ENCODE measurements at regions not wholly inside any gene's neighbourhood (a gene's known extent, or its start where the extent isn't known, plus 50 kb on each side); places are given as distances from the start of the nearest gene placed in this dataset.

- H3K4me3 ChIP-seq (ENCODE audit: low read depth, low read length) = no peak overlapping the region
- no peak for TF ChIP-seq CTCF (IDR thresholded peaks at IDR 0.05; ENCODE audit: low read depth, low read length)
Measured at GRCh38 chr4:153113061-153113837, 91.0 kb upstream of the TRIM2 start.

GRCh38 chr4:153113838-153114105, 90.5 kb upstream of the TRIM2 start:
- no peak for TF ChIP-seq CTCF (IDR thresholded peaks at IDR 0.05; ENCODE audit: low read depth, low read length)
- H3K4me3 ChIP-seq (ENCODE audit: low read depth, low read length) = no peak overlapping the region

GRCh38 chr4:153114771-153115321, 89.4 kb upstream of the TRIM2 start:
- no peak for TF ChIP-seq CTCF (IDR thresholded peaks at IDR 0.05; ENCODE audit: low read depth, low read length)
- H3K4me3 ChIP-seq (ENCODE audit: low read depth, low read length) = no peak overlapping the region

- no peak for TF ChIP-seq CTCF (IDR thresholded peaks at IDR 0.05; ENCODE audit: low read depth, low read length)
- H3K4me3 ChIP-seq (ENCODE audit: low read depth, low read length) = peak overlapping the region; percentile 5; the same call in 1 of the 2 replicates
Measured at GRCh38 chr4:153115322-153116290, 88.6 kb upstream of the TRIM2 start.

GRCh38 chr4:153116291-153116680, 88.0 kb upstream of the TRIM2 start:
- TF ChIP-seq CTCF (IDR thresholded peaks at IDR 0.05; ENCODE audit: low read depth, low read length) = no peak
- no peak overlapping the region for H3K4me3 ChIP-seq (ENCODE audit: low read depth, low read length)

- TF ChIP-seq CTCF (IDR thresholded peaks at IDR 0.05; ENCODE audit: low read depth, low read length) = no peak
- H3K4me3 ChIP-seq (ENCODE audit: low read depth, low read length) = no peak overlapping the region
Measured at GRCh38 chr4:153116801-153117200, 87.4 kb upstream of the TRIM2 start.

- no peak overlapping the region for H3K4me3 ChIP-seq (ENCODE audit: low read depth, low read length)
- TF ChIP-seq CTCF (IDR thresholded peaks at IDR 0.05; ENCODE audit: low read depth, low read length) = no peak
Measured at GRCh38 chr4:153117554-153117953, 86.7 kb upstream of the TRIM2 start.
